Motor neuron (in vitro differentiated cells): ENCODE measurements at regions not wholly inside any gene's neighbourhood (a gene's known extent, or its start where the extent isn't known, plus 50 kb on each side); places are given as distances from the start of the nearest gene placed in this dataset.
A peak's percentile ranks its signal among the peaks of the same experiment; 100 is the strongest.

ENCODE experiments used
- ATAC-seq, 8 experiments: fragments of 200-7000 bp; cut with Tn5 transposase; replicated peaks in 6 of 8; 2 replicates each; pipeline ENCODE4 v1.8.0; 2021; ENCODE audit warnings: mild to moderate bottlenecking in 8 of 8, moderate library complexity in 8 of 8
- H3K27ac ChIP-seq, 2 donors: fragments of 250-450 bp; sonication (Bioruptor Pico); 2 replicates each; pipeline ENCODE4 v1.9.0; 2021; ENCODE audit warnings: antibody characterized with exemption in 2 of 2, mild to moderate bottlenecking in 2 of 2, moderate library complexity in 1 of 2
- H3K4me1 ChIP-seq, 2 donors: fragments of 250-450 bp; sonication (Bioruptor Pico); replicated peaks in 1 of 2; 2 replicates each; pipeline ENCODE4 v1.6.1; 2021; ENCODE audit warnings: antibody characterized with exemption in 2 of 2, mild to moderate bottlenecking in 2 of 2, moderate library complexity in 1 of 2
- H3K4me3 ChIP-seq, 5 donors: fragments of 250-450 bp; sonication (Bioruptor Pico); 2 replicates each; pipeline ENCODE4 v1.9.0; 2021; ENCODE audit warnings: antibody characterized with exemption in 5 of 5, mild to moderate bottlenecking in 5 of 5, moderate library complexity in 4 of 5
- WGBS, 10 experiments: fragments of 450-650 bp; shearing (Covaris generic); methylation state at CpG; one replicate each; pipeline ENCODE4 v1.0.0; 2022; 5-methylcytosine and 5-hydroxymethylcytosine counted together
- in situ Hi-C, 9 experiments: fragments of 400-800 bp; cut with MboI; loops; one replicate each; pipeline ENCODE4 v1.15.0; 2021; ENCODE audit warnings: low sequenced_read_pairs in 9 of 9, low pct_unique_long_range_greater_than_20kb in 2 of 9; ENCODE audit not compliant: unreplicated experiment in 9 of 9

DNA sequence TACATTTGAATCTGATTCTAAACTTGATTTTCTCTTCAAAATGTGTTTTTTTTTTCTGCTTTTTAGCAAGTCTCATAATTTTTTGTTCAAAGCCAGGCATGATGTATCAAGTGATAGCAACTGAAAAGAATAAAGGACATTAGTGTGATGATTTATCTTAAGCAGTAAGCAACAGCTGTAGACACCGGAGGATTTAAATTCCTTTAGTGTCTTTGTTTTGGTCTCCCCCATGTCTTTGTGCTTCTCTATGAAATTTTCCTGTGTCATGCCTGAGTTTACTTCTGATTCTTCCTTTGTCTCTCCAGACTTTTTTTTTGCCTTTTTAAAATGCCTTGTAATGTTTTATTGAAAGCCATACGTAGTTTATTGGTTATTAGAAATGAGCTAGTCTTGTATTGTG lies 934.2 kb upstream of the RAG2 start:
- Histone ChIP-seq H3K27ac (no peak overlapping the region), H3K4me1 (no peaks in the 10 kb centered on the region), H3K4me3 (no peak overlapping the region)
- in situ Hi-C loops = no loop called here
- WGBS, 10 experiments = 0 to 90% (median 44%) methylated on average over 1 to 2 of the region's 2 CpGs
- no peak for ATAC-seq

DNA sequence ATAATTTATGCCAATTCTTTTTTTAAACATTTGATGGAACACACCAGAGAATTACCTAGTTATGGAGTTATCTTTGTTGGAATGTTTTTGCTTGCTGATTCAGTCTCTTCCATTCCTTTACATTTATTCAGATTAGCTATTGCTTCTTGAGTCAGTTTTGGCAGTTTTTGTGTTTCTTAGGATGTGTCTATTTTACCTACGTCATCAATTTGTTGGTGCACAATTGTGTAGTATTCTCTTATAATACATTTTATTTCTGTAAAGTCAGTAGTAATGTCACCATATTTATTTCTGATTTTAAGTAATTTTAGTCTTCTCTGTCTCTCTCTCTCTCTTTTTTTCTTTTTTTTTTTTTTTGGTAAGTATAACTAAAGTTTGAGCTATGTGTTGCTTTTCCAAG lies 929.5 kb upstream of the RAG2 start:
- H3K4me3 ChIP-seq = no peak overlapping the region
- no peak for ATAC-seq
- 0 to 89% (median 58%) methylated on average over 1 of the region's 1 CpG; no CpG with 5 or more reads in 1 of the 10 experiments for WGBS, 10 experiments
- in situ Hi-C loops = no loop called here
- H3K27ac ChIP-seq = no peak overlapping the region
- no peaks in the 10 kb centered on the region for H3K4me1 ChIP-seq

DNA sequence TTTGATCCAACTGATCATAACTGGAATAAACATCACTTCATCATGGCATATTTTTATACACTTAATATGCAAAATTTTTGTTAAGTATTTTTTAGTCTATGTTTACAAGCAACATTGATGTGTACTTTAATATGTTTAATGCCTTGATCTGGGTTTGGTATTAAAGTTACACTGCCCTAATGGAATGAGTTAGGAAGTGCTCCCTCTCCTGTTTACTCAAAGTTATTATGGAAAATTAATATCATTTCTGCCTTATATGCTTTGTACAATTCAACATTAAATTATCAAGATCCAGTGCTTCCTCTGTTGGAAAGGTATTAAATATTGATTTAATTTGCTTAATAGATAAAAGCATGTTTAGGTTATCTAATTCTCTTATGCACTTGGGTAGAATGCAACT lies 927.3 kb upstream of the RAG2 start:
- Histone ChIP-seq H3K4me1 (no peaks in the 10 kb centered on the region), H3K4me3 (no peak overlapping the region), H3K27ac (no peak overlapping the region)
- ATAC-seq = no peak
- in situ Hi-C loops = no loop called here

DNA sequence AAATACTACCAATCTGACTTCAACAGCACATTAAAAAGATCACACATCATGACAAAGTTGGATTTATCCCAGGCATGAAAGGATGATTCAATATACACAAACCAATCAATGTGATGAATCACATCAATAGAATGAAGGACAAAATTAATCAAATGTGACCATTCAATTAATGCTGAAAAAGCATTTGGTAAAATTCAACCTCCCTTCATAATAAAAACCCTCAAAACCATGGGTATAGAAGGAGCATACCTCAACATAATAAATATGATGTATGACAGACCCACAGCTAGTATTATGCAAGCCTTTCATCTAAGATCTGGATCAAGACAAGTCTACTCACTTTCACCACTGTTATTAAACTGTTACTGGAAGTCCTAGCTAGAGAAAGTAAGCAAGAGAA lies 921.7 kb upstream of the RAG2 start:
- Histone ChIP-seq H3K27ac (no peak overlapping the region), H3K4me3 (no peak overlapping the region), H3K4me1 (no peaks in the 10 kb centered on the region)
- in situ Hi-C loops = no loop called here
- ATAC-seq = no peak

DNA sequence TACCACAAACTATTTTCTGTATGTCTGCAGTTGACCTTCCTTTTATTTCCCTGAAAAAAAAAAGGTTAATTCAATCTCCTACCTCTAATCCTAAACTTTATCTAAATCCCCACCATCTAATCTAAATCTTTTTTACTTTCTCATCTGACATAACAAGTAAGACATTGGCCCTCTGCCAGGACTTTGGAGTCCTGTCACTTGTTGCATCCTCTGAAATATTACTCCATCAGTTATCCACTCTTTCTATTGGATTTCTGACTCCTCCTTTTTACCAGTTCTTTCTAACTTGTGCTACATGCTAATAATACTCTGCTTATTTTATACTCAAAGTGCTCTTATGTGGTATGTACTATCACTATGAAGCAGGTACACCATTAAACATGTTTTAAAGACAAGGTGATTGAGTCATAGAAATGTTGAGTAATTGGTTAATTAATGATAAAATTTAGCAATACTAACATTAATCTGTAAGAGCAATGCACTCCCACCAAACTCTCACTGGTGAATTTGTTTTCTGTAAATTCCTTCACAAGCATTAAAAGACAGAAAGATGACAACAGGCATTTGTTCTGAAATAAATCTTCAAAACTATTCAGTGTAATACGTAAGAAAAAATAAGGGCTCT lies 914.2 kb upstream of the RAG2 start:
- Histone ChIP-seq H3K27ac (no peak overlapping the region), H3K4me3 (no peak overlapping the region), H3K4me1 (peaks cover 6 to 7% of the 10 kb centered on the region in 2 donors)
- in situ Hi-C loops = no loop called here
- 0 to 100% (median 63%) methylated on average over 1 of the region's 1 CpG; no CpG with 5 or more reads in 2 of the 10 experiments for WGBS, 10 experiments
- ATAC-seq = no peak

DNA sequence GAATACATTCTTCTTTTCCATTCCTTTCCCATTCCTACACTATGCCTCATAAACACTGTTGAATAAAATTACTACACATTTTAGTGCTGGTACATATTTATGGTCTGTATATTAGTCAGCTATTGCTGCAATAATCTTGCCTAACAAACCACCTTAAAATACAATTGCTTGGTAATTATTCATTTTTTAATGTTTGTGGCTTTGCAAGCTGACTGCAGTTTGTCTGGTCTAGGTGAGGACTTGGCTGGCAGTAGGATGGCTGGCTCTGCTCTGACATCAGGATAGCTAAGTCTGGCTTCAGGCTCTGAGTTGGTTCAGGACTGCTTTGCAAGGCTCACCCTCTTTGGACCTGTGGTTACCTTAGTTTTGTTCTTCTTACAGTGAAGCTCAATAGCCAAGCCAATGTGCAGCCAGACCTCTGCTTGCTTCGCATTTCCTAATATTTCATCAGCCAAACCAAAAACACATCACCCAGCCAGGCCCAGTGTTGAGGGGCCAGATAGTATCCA lies 913.4 kb upstream of the RAG2 start:
- no peak overlapping the region for H3K27ac ChIP-seq
- in situ Hi-C loops = no loop called here
- WGBS, 10 experiments = 0 to 100% (median 91%) methylated on average over 1 of the region's 1 CpG; no CpG with 5 or more reads in 5 of the 10 experiments
- H3K4me3 ChIP-seq = no peak overlapping the region
- H3K4me1 ChIP-seq = peaks cover 6 to 7% of the 10 kb centered on the region in 2 donors
- peak in 3 of 8 experiments; percentile 25 to 99 (median 75) for ATAC-seq

DNA sequence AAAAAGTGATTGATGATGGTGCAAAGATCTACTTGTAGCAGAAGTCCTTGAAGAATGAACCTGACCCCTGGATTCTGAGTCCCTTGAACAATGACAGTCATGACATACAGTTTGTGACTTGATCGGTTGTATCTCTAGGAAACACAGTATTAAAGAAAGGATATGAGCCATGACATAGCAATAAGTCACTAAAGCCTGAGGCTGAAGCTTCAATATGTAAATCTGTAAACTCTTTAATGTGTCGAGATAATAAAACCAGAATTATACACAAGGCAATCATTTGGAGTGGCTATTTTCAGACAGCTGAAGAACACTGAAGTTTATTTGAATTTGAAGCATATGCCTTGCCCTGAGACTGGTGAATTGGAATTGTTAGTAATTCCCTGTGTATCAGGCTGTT lies 911.5 kb upstream of the RAG2 start:
- in situ Hi-C loops = no loop called here
- WGBS, 10 experiments = 0 to 89% (median 50%) methylated on average over 1 to 2 of the region's 2 CpGs; no CpG with 5 or more reads in 1 of the 10 experiments
- Histone ChIP-seq H3K4me3 (no peak overlapping the region), H3K4me1 (peaks cover 12 to 17% of the 10 kb centered on the region in 2 donors), H3K27ac (no peak overlapping the region)
- no peak for ATAC-seq

DNA sequence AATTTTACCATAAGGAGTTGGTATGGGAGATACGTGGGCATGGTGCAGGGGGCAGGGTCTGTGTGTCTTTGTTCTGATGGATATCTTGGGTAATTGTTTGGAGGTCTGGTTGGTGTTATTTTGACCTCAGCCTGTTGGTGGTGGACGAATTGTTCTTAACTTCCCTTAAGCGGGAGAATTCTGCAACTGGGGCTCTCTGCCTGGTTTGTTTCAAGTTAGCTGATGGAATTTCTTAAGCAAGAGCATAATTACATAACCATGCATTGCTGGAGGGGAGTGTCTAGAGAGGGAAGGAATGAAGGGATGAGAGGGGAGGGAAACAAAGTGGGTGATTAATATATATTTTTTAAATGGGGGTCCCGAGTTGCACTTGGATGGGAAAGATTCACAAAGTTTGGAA lies 908.5 kb upstream of the RAG2 start:
- Histone ChIP-seq H3K4me3 (no peak overlapping the region), H3K4me1 (peaks cover 13 to 27% of the 10 kb centered on the region in 2 donors), H3K27ac (no peak overlapping the region)
- ATAC-seq = no peak
- in situ Hi-C loops = no loop called here
- WGBS, 10 experiments = 0 to 79% (median 37%) methylated on average over 1 to 4 of the region's 4 CpGs; no CpG with 5 or more reads in 2 of the 10 experiments

DNA sequence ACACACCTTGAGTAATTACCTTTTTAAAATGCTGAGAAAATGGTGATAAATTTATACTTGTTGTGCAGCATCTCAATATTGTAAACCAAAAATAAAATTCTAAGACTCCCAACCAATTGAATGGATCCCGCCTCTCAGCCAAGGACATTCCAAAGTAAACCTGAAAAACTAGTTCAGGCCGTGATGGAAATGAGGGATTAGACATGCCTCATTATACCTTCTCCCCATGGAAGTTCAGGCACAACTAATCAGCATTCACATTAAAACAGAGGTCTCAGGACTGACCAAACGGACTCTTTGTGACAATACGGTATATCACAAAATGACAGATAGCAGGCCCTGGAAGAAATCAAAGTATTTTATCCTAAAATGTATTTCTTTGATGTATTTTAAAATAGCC lies 907.4 kb upstream of the RAG2 start:
- no peak overlapping the region for H3K4me3 ChIP-seq
- H3K4me1 ChIP-seq = peaks cover 12 to 24% of the 10 kb centered on the region in 2 donors
- ATAC-seq = no peak
- in situ Hi-C loops = no loop called here
- 0 to 94% (median 64%) methylated on average over 2 to 4 of the region's 4 CpGs for WGBS, 10 experiments
- H3K27ac ChIP-seq = no peak overlapping the region

DNA sequence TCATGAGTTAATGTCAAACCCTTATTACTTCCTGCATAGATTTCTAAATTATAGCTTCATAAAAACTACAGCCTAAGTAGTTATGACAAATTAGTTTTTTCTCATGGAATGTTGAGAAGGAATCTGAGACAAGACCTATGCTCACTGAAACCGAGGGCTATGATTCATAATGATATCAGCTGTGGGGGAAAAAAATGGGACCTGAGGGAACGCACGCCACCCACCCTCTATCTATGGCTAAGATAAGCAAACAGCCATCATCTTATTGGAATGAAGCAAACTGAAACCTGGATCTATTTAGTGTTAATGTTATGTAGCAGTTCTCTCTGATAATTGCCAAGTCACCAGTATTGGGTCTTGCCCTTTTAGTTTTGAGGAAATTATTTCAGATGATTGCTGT lies 906.9 kb upstream of the RAG2 start:
- peak in 2 of 8 experiments; percentile 52 to 58 for ATAC-seq
- Histone ChIP-seq H3K4me1 (peaks cover 12 to 24% of the 10 kb centered on the region in 2 donors), H3K4me3 (no peak overlapping the region), H3K27ac (no peak overlapping the region)
- 0 to 97% (median 38%) methylated on average over 2 to 3 of the region's 3 CpGs; no CpG with 5 or more reads in 4 of the 10 experiments for WGBS, 10 experiments
- in situ Hi-C loops = no loop called here

DNA sequence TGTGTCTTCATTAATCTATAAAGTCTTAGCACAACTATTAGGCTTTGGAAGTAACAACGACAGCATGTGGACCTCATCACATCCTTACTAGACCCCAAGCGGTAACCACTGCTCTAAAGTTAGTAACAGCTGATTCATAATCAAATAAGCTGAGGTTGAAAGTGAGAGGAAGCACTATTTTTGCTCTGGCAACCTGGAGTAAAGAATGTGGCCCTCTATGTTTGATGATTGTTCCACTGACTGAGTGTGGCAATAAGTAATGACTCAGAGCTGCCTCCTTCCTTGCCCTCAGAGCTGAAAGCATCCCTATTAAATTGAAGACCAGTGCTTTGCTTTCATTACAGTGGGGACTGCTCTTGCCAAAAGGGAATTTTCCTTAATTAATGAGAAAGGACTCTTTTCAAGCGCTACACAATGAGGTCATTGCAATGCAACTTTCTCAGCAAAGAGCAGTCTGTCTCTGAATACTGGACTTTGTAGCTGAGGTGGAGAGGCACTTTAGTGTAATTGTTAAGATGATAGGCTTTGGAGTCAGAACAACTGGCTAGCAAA lies 906.1 kb upstream of the RAG2 start:
- no peak overlapping the region for H3K4me3 ChIP-seq
- peaks cover 8 to 24% of the 10 kb centered on the region in 2 donors for H3K4me1 ChIP-seq
- peak in 4 of 8 experiments; percentile 93 to 97 (median 96) for ATAC-seq
- H3K27ac ChIP-seq = no peak overlapping the region
- in situ Hi-C loops = no loop called here
- WGBS, 10 experiments = 0 to 48% (median 34%) methylated on average over 1 to 3 of the region's 3 CpGs; no CpG with 5 or more reads in 2 of the 10 experiments

DNA sequence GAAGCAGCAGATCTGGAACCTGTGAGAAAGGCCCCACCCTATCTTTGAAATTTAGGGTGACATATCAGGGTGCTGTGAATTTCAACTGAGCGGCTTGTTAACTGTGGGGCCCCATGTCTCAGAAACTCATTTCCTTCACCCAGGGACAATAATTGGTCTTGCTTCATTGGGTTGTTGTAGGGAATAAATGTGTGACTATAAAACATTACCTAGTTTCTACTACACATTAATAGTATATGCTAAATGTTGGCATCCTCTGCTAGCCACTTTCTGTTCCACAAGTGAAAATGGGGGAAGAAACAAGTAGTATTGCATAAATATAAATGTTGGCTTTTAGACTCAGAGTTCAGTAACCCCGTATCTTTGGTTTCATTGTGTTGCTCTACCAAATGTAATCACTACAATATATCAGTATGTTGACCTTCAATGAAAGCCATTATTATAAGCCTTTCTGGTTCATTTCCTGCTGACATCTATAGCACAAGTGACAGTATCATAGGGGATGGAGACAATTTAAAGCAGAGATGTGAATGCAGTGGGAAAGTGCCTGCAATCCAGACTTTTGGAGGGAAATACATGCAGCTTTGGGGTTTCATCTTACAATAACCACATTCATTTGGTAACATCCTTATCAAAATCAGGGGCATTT lies 905.5 kb upstream of the RAG2 start:
- H3K4me1 ChIP-seq = peaks cover 8 to 24% of the 10 kb centered on the region in 2 donors
- ATAC-seq = peak in 2 of 8 experiments; percentile 8 to 9
- in situ Hi-C loops = no loop called here
- no peak overlapping the region for H3K27ac ChIP-seq
- 17 to 86% (median 61%) methylated on average over 1 to 2 of the region's 2 CpGs; no CpG with 5 or more reads in 2 of the 10 experiments for WGBS, 10 experiments
- H3K4me3 ChIP-seq = no peak overlapping the region

DNA sequence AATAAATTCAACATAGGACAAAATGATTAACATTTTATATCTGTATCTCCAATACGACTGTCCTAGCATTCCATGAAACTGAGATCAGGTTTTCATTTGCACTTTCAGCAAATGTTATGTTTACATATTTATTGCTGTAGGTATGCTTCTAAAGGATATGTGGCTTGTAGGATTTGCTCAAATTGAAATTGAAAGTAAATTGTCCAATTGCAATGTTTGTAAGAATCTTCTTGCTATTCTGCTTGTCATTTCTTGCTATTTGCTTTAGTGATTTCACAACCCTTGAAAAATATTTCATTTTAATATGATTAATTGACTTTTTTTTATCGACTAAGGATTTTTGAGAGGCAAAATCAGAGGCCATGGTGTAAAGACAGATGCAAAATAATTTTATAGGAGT lies 904.2 kb upstream of the RAG2 start:
- no peak overlapping the region for H3K4me3 ChIP-seq
- in situ Hi-C loops = no loop called here
- no peak for ATAC-seq
- H3K4me1 ChIP-seq = peaks cover 8 to 24% of the 10 kb centered on the region in 2 donors
- H3K27ac ChIP-seq = no peak overlapping the region
- WGBS, 10 experiments = 0 to 100% (median 71%) methylated on average over 1 to 2 of the region's 2 CpGs; no CpG with 5 or more reads in 1 of the 10 experiments
